Ovary (tissue), 7 donors: ENCODE measurements at regions not wholly inside any gene's neighbourhood (a gene's known extent, or its start where the extent isn't known, plus 50 kb on each side); places are given as distances from the start of the nearest gene placed in this dataset.

Experiments used
- DNase-seq, 5 donors: peaks; one replicate each; pipeline ENCODE4 v3.0.0-alpha.2; 2019 to 2020
- H3K27ac ChIP-seq, 2 donors: fragments of 200-600 bp; one replicate each; pipeline versions ENCODE4 v1.5.1 to v1.8.0; 2019 to 2022
- H3K27me3 ChIP-seq: fragments of 200-600 bp; one replicate; pipeline ENCODE4 v1.8.0; 2022
- H3K36me3 ChIP-seq: fragments of 200-600 bp; sonication (generic); one replicate; pipeline ENCODE4 v1.5.1; 2019
- H3K4me1 ChIP-seq: one replicate; pipeline ENCODE4 v1.8.1; 2013; ENCODE audit warnings: mild to moderate bottlenecking, moderate library complexity; ENCODE audit not compliant: insufficient read depth
- H3K4me3 ChIP-seq: fragments of 200-600 bp; sonication (generic); one replicate; pipeline ENCODE4 v1.5.1; 2017
- H3K9me3 ChIP-seq, 2 donors: fragments of 200-600 bp in 1 of 2; sonication (generic) in 1 of 2; one replicate each; pipeline versions ENCODE4 v1.5.1 to v1.8.1; 2013 to 2019; ENCODE audit warnings: mild to moderate bottlenecking in 1 of 2, moderate library complexity in 1 of 2
- CTCF ChIP-seq, 3 donors: fragments of 450-650 bp in 2 of 3; fragments of 200-600 bp in 1 of 3; IDR thresholded peaks; one replicate each; pipeline versions ENCODE4 v1.5.1 to v1.8.0; 2016 to 2022; ENCODE audit warnings: antibody characterized with exemption in 3 of 3, mild to moderate bottlenecking in 1 of 3
- EP300 ChIP-seq: sonication (generic); formaldehyde crosslinking; IDR thresholded peaks from one replicate; pipeline ENCODE4 v1.6.1; 2017; ENCODE audit warnings: antibody characterized with exemption
- POLR2A ChIP-seq: fragments of 450-650 bp; IDR thresholded peaks from one replicate; pipeline ENCODE4 v1.6.1; 2017; ENCODE audit warnings: antibody characterized with exemption, mild to moderate bottlenecking, moderate library complexity
- WGBS, 3 donors: extraction: QIAGEN DNeasy Blood & Tissue Kit in 1 of 3; methylation state at CpG; one replicate each; pipeline versions ENCODE4 v1.1.5 to v1.1.7; 2013 to 2017; 5-methylcytosine and 5-hydroxymethylcytosine counted together
- intact Hi-C, 4 donors: fragments of 100-400 bp; cut with DNase I; formaldehyde crosslinking; loops; one replicate each; pipeline versions ENCODE4 v1.11.0 to v1.15.1; 2022 to 2023
- donor health status: DM: no; HTN: no; CAD: no; lungs with moderate emphysema.
- donor health status: DM: no; HTN: no; CAD: no.
- donor health status: Bipolar disorder and iron deficiency.
- donor health status: DM: no; HTN: no; CAD: no.
- donor health status: DM: yes; HTN: yes; CAD: no.

GRCh38 chr14:96944297-96944696, 147.1 kb downstream of the VRK1 start:
- Histone ChIP-seq H3K4me3 (no peak overlapping the region), H3K9me3 (no peaks in the 10 kb centered on the region), H3K27me3 (no peaks in the 10 kb centered on the region), H3K4me1 (no peaks in the 10 kb centered on the region), H3K36me3 (no peaks in the 10 kb centered on the region), H3K27ac (no peak overlapping the region)
- no peak for TF ChIP-seq POLR2A
- no peak for TF ChIP-seq CTCF (IDR thresholded peaks at IDR 0.05)
- TF ChIP-seq EP300 = no peak
- 54 to 61% (median 55%) methylated on average over 6 of the region's 6 CpGs for WGBS, 3 donors
- no peak for DNase-seq
- intact Hi-C loops = no loop called here

GRCh38 chr14:96945721-96946120, 148.5 kb downstream of the VRK1 start:
- TF ChIP-seq EP300 (no peak), CTCF (IDR thresholded peaks at IDR 0.05) (no peak), POLR2A (no peak)
- intact Hi-C loops = no loop called here
- no peaks in the 10 kb centered on the region for H3K4me1 ChIP-seq
- H3K27me3 ChIP-seq = no peaks in the 10 kb centered on the region
- 91 to 95% (median 93%) methylated on average over 7 of the region's 7 CpGs for WGBS, 3 donors
- no peak overlapping the region for H3K4me3 ChIP-seq
- no peak for DNase-seq
- H3K9me3 ChIP-seq = no peaks in the 10 kb centered on the region
- H3K27ac ChIP-seq = no peak overlapping the region
- H3K36me3 ChIP-seq = no peaks in the 10 kb centered on the region

- TF ChIP-seq EP300 (no peak), CTCF (IDR thresholded peaks at IDR 0.05) (no peak), POLR2A (no peak)
- H3K36me3 ChIP-seq = no peaks in the 10 kb centered on the region
- H3K9me3 ChIP-seq = no peaks in the 10 kb centered on the region
- intact Hi-C loops = no loop called here
- no peak overlapping the region for H3K4me3 ChIP-seq
- no peaks in the 10 kb centered on the region for H3K27me3 ChIP-seq
- DNase-seq = no peak
- H3K4me1 ChIP-seq = no peaks in the 10 kb centered on the region
- 87 to 94% (median 91%) methylated on average over 3 of the region's 3 CpGs for WGBS, 3 donors
- no peak overlapping the region for H3K27ac ChIP-seq
These were observed 152.4 kb downstream of the VRK1 start for GRCh38 chr14:96949594-96949993.

GRCh38 chr14:96951511-96951910, 154.3 kb downstream of the VRK1 start:
- intact Hi-C loops = no loop called here
- H3K4me3 ChIP-seq = no peak overlapping the region
- H3K4me1 ChIP-seq = no peaks in the 10 kb centered on the region
- WGBS, 3 donors = 73 to 79% (median 75%) methylated on average over 7 of the region's 7 CpGs
- no peaks in the 10 kb centered on the region for H3K27me3 ChIP-seq
- no peaks in the 10 kb centered on the region for H3K9me3 ChIP-seq
- DNase-seq = no peak
- no peak overlapping the region for H3K27ac ChIP-seq
- no peaks in the 10 kb centered on the region for H3K36me3 ChIP-seq
- TF ChIP-seq EP300 (no peak), CTCF (IDR thresholded peaks at IDR 0.05) (no peak), POLR2A (no peak)
